GM19328 (cell line): ENCODE measurements at regions not wholly inside any gene's neighbourhood (a gene's known extent, or its start where the extent isn't known, plus 50 kb on each side); places are given as distances from the start of the nearest gene placed in this dataset.

Experiments used
- ATAC-seq: cut with Tn5 transposase; IDR thresholded peaks from one replicate; pipeline ENCODE4 v1.9.1; 2021; ENCODE audit warnings: mild to moderate bottlenecking, moderate library complexity; ENCODE audit not compliant: unreplicated experiment

GRCh38 chr15:81612631-81613030, 238.6 kb upstream of the TMC3 start:
- no peak for ATAC-seq

GRCh38 chr15:81611679-81612078, 237.7 kb upstream of the TMC3 start:
- ATAC-seq = no peak

- no peak for ATAC-seq
Observed at GRCh38 chr15:81608309-81608829, 234.4 kb upstream of the TMC3 start.

- no peak for ATAC-seq
Observed at GRCh38 chr15:81604713-81605112, 230.7 kb upstream of the TMC3 start.

- no peak for ATAC-seq
Observed at GRCh38 chr15:81596159-81596865, 222.3 kb upstream of the TMC3 start.

GRCh38 chr15:81595752-81596151, 221.7 kb upstream of the TMC3 start:
- ATAC-seq = no peak

- ATAC-seq = no peak
Observed at GRCh38 chr15:81589671-81590070, 215.7 kb upstream of the TMC3 start.

GRCh38 chr15:81575436-81576123, 201.6 kb upstream of the TMC3 start:
- ATAC-seq = no peak

- ATAC-seq = no peak
Observed at GRCh38 chr15:81573098-81573746, 199.2 kb upstream of the TMC3 start.

GRCh38 chr15:81572190-81572589, 198.2 kb upstream of the TMC3 start:
- ATAC-seq = no peak

- no peak for ATAC-seq
Observed at GRCh38 chr15:81569286-81570080, 195.5 kb upstream of the TMC3 start.

GRCh38 chr15:81567924-81568323, 193.9 kb upstream of the TMC3 start:
- no peak for ATAC-seq

- ATAC-seq = no peak
Observed at GRCh38 chr15:81562986-81563385, 189.0 kb upstream of the TMC3 start.

- no peak for ATAC-seq
Observed at GRCh38 chr15:81560405-81560804, 186.4 kb upstream of the TMC3 start.

GRCh38 chr15:81558056-81558455, 184.0 kb upstream of the TMC3 start:
- no peak for ATAC-seq

GRCh38 chr15:81555346-81555745, 181.3 kb upstream of the TMC3 start:
- ATAC-seq = no peak

GRCh38 chr15:81548365-81549130, 174.5 kb upstream of the TMC3 start:
- no peak for ATAC-seq

GRCh38 chr15:81547521-81548132, 173.6 kb upstream of the TMC3 start:
- no peak for ATAC-seq

- ATAC-seq = no peak
Observed at GRCh38 chr15:81544385-81544784, 170.4 kb upstream of the TMC3 start.

- no peak for ATAC-seq
Observed at GRCh38 chr15:81540909-81541308, 166.9 kb upstream of the TMC3 start.
